ENCODE measurements at regions not wholly inside any gene's neighbourhood (a gene's known extent, or its start where the extent isn't known, plus 50 kb on each side); places are given as distances from the start of the nearest gene placed in this dataset.

DNA sequence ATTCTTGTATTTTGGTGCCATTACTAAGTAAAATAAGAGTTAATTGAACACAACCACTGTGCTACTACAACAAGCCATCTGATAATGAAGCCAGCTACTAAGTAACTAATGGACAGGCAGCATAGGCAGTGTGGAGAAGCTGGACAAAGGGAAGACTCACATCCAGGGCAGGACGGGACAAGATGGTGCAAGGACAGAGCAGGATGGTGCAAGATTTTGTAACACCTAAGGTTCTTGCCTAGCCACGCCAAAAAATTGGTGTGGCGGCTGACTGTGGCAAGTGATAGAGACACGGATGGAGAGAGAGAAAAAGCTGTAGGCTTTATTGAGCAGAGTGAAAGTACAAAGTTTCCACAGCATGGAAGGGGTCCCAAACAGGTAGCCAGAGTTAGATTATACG lies 114.0 kb upstream of the VANGL1 start:
- TF ChIP-seq POLR2AphosphoS5 (IDR thresholded peaks at IDR 0.05; ENCODE audit: borderline replicate concordance, low read depth, low read length) (no peak), EZH2 (IDR thresholded peaks at IDR 0.05) (no peak)
